ENCODE measurements at regions not wholly inside any gene's neighbourhood (a gene's known extent, or its start where the extent isn't known, plus 50 kb on each side); places are given as distances from the start of the nearest gene placed in this dataset.

DNA sequence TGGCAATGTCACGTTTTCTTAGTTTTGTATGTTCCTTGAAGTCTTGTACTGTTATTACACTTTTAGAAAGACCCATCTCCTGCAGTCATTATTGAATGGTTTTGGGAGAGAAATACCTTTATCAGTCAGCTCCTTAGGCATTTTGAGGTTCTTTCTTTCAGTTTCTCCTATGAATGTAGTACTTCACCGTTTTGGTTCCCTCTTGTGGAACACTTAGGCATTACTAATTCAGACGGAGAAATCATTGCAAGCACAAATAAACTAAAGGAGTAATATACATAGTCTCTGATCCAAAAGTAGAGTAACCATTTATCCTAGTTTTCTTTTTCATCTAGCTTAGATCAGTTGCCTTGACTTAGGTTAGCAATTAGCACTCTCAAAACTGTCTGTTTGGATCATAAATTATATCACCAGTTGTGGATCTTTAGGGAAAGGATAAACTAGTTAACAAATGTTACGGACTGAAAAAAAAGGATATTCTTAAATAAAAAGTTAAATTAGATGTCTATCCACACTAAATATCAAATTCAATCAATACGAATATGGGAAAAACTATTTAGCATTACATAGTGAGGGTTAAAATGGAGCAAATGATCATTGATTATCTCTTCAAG, 1538.3 kb upstream of the SEL1L start:
- no peak for TF ChIP-seq ZXDB (tag by site-specific recombination; IDR thresholded peaks at IDR 0.05)
- TF ChIP-seq ZIC2 (tag by site-specific recombination; IDR thresholded peaks at IDR 0.05) = no peak
- TF ChIP-seq MZF1 (tag by site-specific recombination; IDR thresholded peaks at IDR 0.05; ENCODE audit: borderline replicate concordance) = no peak
- TF ChIP-seq YY1 (tag by site-specific recombination; IDR thresholded peaks at IDR 0.05) = no peak
- TF ChIP-seq ZNF510 (tag by site-specific recombination; IDR thresholded peaks at IDR 0.05; ENCODE audit: insufficient replicate concordance) = no peak
- TF ChIP-seq YY2 (tag by site-specific recombination; IDR thresholded peaks at IDR 0.05) = no peak
- TF ChIP-seq, protein P1, sequence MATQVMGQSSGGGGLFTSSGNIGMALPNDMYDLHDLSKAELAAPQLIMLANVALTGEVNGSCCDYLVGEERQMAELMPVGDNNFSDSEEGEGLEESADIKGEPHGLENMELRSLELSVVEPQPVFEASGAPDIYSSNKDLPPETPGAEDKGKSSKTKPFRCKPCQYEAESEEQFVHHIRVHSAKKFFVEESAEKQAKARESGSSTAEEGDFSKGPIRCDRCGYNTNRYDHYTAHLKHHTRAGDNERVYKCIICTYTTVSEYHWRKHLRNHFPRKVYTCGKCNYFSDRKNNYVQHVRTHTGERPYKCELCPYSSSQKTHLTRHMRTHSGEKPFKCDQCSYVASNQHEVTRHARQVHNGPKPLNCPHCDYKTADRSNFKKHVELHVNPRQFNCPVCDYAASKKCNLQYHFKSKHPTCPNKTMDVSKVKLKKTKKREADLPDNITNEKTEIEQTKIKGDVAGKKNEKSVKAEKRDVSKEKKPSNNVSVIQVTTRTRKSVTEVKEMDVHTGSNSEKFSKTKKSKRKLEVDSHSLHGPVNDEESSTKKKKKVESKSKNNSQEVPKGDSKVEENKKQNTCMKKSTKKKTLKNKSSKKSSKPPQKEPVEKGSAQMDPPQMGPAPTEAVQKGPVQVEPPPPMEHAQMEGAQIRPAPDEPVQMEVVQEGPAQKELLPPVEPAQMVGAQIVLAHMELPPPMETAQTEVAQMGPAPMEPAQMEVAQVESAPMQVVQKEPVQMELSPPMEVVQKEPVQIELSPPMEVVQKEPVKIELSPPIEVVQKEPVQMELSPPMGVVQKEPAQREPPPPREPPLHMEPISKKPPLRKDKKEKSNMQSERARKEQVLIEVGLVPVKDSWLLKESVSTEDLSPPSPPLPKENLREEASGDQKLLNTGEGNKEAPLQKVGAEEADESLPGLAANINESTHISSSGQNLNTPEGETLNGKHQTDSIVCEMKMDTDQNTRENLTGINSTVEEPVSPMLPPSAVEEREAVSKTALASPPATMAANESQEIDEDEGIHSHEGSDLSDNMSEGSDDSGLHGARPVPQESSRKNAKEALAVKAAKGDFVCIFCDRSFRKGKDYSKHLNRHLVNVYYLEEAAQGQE (tag by site-specific recombination; IDR thresholded peaks at IDR 0.05) = no peak
- TF ChIP-seq, protein P2, sequence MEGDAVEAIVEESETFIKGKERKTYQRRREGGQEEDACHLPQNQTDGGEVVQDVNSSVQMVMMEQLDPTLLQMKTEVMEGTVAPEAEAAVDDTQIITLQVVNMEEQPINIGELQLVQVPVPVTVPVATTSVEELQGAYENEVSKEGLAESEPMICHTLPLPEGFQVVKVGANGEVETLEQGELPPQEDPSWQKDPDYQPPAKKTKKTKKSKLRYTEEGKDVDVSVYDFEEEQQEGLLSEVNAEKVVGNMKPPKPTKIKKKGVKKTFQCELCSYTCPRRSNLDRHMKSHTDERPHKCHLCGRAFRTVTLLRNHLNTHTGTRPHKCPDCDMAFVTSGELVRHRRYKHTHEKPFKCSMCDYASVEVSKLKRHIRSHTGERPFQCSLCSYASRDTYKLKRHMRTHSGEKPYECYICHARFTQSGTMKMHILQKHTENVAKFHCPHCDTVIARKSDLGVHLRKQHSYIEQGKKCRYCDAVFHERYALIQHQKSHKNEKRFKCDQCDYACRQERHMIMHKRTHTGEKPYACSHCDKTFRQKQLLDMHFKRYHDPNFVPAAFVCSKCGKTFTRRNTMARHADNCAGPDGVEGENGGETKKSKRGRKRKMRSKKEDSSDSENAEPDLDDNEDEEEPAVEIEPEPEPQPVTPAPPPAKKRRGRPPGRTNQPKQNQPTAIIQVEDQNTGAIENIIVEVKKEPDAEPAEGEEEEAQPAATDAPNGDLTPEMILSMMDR (tag by site-specific recombination; IDR thresholded peaks at IDR 0.05) = no peak
